ENCODE measurements at regions not wholly inside any gene's neighbourhood (a gene's known extent, or its start where the extent isn't known, plus 50 kb on each side); places are given as distances from the start of the nearest gene placed in this dataset.
A peak's percentile ranks its signal among the peaks of the same experiment; 100 is the strongest.

- no peaks in the 10 kb centered on the region for H3K36me3 ChIP-seq (ENCODE audit: control insufficient read depth, insufficient read depth, low read length)
- TF ChIP-seq ELK1 (IDR thresholded peaks at IDR 0.05; ENCODE audit: borderline replicate concordance, low read depth, low read length) = no peak
- TF ChIP-seq RFX5 (IDR thresholded peaks at IDR 0.05; ENCODE audit: low read depth, low read length) = no peak
- no peak for TF ChIP-seq FOS (IDR thresholded peaks at IDR 0.05; ENCODE audit: low read depth, low read length)
- no peak for TF ChIP-seq BHLHE40 (IDR thresholded peaks at IDR 0.05; ENCODE audit: low read depth, low read length)
- no peak for TF ChIP-seq RAD21 (IDR thresholded peaks at IDR 0.05; ENCODE audit: low read length)
- no peak for TF ChIP-seq NFE2L2 (IDR thresholded peaks at IDR 0.05; ENCODE audit: low read depth, low read length)
- TF ChIP-seq CHD1 (IDR thresholded peaks at IDR 0.05; ENCODE audit: low read depth, low read length) = no peak
- no peak for TF ChIP-seq MXI1 (IDR thresholded peaks at IDR 0.05; ENCODE audit: borderline replicate concordance, low read depth, low read length)
- TF ChIP-seq CEBPB (IDR thresholded peaks at IDR 0.05; ENCODE audit: low read depth, low read length) = no peak
- TF ChIP-seq POLR2A (IDR thresholded peaks at IDR 0.05; ENCODE audit: low read depth, low read length) = no peak
- TF ChIP-seq USF2 (IDR thresholded peaks at IDR 0.05; ENCODE audit: low read depth, low read length) = no peak
- no peak for TF ChIP-seq RCOR1 (IDR thresholded peaks at IDR 0.05; ENCODE audit: insufficient replicate concordance, low read length)
- H3K14ac ChIP-seq (replicated peaks; ENCODE audit: low read depth, low read length) = no peak overlapping the region
- H2BK120ac ChIP-seq (ENCODE audit: low read depth, low read length) = no peak overlapping the region
- peak overlapping the region; percentile 67 for H2AFZ ChIP-seq (replicated peaks; ENCODE audit: low read length, poor library complexity)
- H4K8ac ChIP-seq (ENCODE audit: low read depth in 2 of 2, low read length in 2 of 2) = no peak overlapping the region
- no peak overlapping the region for H3K56ac ChIP-seq (ENCODE audit: extremely low read depth, insufficient read depth, low read length)
- dilution Hi-C loops (cut with HindIII; ENCODE audit: low sequenced_read_pairs, unreplicated experiment) = no loop called here
- no peak overlapping the region for H2BK15ac ChIP-seq (ENCODE audit: low read depth, low read length)
- H4K20me1 ChIP-seq (ENCODE audit: insufficient read depth, low read length) = no peaks in the 10 kb centered on the region
- no peak overlapping the region for H4K91ac ChIP-seq (ENCODE audit: insufficient read depth, low read depth, low read length)
- H2BK5ac ChIP-seq (ENCODE audit: low read depth, low read length, poor library complexity, severe bottlenecking) = no peak overlapping the region
- ChIA-PET CTCF (interaction anchor here (0.9 kb wide), 1 partner anchor 21 kb away, joined by 3 read pairs; no protein-coding TSS in a partner anchor), POLR2A (ENCODE audit: unreplicated experiment) (no interaction called here)
- intact Hi-C loops (cut with micrococcal nuclease) = loop anchor here (10.0 kb wide), 1 partner anchor 425 kb away; no protein-coding TSS in a partner anchor
- ATAC-seq (ENCODE audit: low read depth) (peak; percentile 94), DNase-seq (peak; percentile 71)
- in situ Hi-C loops (cut with MboI; ENCODE audit: low sequenced_read_pairs) = no loop called here
- H3K18ac ChIP-seq (ENCODE audit: low read depth, low read length) = no peak overlapping the region
- no CpG with 5 or more reads among the region's 3 CpGs for WGBS, 2 experiments (ENCODE audit: extremely low coverage in 2 of 2, insufficient read length in 1 of 2)
- H3K9ac ChIP-seq (ENCODE audit: low read depth, low read length) = no peak overlapping the region
- no peak overlapping the region for H3K4me3 ChIP-seq (ENCODE audit: insufficient read depth, low read depth, low read length)
- no TSS peak for BruUV-seq (replicated peaks)
- H4K5ac ChIP-seq (ENCODE audit: low read depth, low read length) = no peak overlapping the region
- no peak overlapping the region for H2AK5ac ChIP-seq (ENCODE audit: low read depth, low read length)
- no peak overlapping the region for H3K4me2 ChIP-seq (ENCODE audit: low read depth, low read length)
- no peak overlapping the region for H3K4ac ChIP-seq (ENCODE audit: low read depth, low read length)
- no peak overlapping the region for H3K23ac ChIP-seq (ENCODE audit: low read depth, low read length)
- no peak overlapping the region for H2BK20ac ChIP-seq (ENCODE audit: low read depth, low read length)
- no peaks in the 10 kb centered on the region for H3K27me3 ChIP-seq (ENCODE audit: control insufficient read depth, insufficient read depth, low read length)
- H3K27ac ChIP-seq (ENCODE audit: insufficient read depth, low read length) = no peak overlapping the region
- H2AK9ac ChIP-seq (replicated peaks; ENCODE audit: low read depth, low read length, poor library complexity) = no peak overlapping the region
- H3K9me3 ChIP-seq (ENCODE audit: control insufficient read depth, insufficient read depth, low read length) = no peaks in the 10 kb centered on the region
- peaks cover 5% of the 10 kb centered on the region; the same call in 1 of the 2 replicates for H3K4me1 ChIP-seq (ENCODE audit: control insufficient read depth, insufficient read depth, low read length)
- no peaks in the 10 kb centered on the region for H3K79me1 ChIP-seq (ENCODE audit: low read depth in 1 of 2, low read length in 2 of 2)
- H3K9me1 ChIP-seq (ENCODE audit: insufficient read depth, low read length) = peaks cover 5% of the 10 kb centered on the region; the same call in 1 of the 2 replicates
Measured at GRCh38 chr4:188779581-188779980, 640.3 kb downstream of the TRIML1 start.

All from IMR-90 (cell line).